Keratinocyte (primary cell): ENCODE measurements at regions not wholly inside any gene's neighbourhood (a gene's known extent, or its start where the extent isn't known, plus 50 kb on each side); places are given as distances from the start of the nearest gene placed in this dataset.

Source experiments
- DNase-seq: peaks from one replicate; pipeline ENCODE4 v3.0.0-alpha.2; 2011; ENCODE audit warnings: low read depth, missing footprints, low spot score
- FAIRE-seq: peaks from 2 replicates; lab custom pipeline; 2011; peaks lifted over from hg19 to GRCh38; lab: Jason Lieb, UNC
- H2AFZ ChIP-seq: 2 replicates; pipeline ENCODE4 v1.6.0; 2012; ENCODE audit warnings: low read length, control low read depth, inconsistent platforms; ENCODE audit not compliant: control insufficient read depth
- H3K27ac ChIP-seq: 2 replicates; pipeline ENCODE4 v1.5.1; 2011; ENCODE audit warnings: low read length; ENCODE audit not compliant: control insufficient read depth, insufficient read depth
- H3K27me3 ChIP-seq: 3 replicates; pipeline ENCODE4 v1.6.0; 2011; ENCODE audit warnings: low read length; ENCODE audit not compliant: control insufficient read depth, insufficient read depth; ENCODE audit errors: extremely low read depth
- H3K36me3 ChIP-seq, 2 experiments: 2 replicates in 1 of 2; 3 replicates in 1 of 2; pipeline ENCODE4 v1.5.1; 2011; ENCODE audit warnings: low read length in 2 of 2, mild to moderate bottlenecking in 1 of 2; ENCODE audit not compliant: control insufficient read depth in 2 of 2, insufficient read depth in 2 of 2; ENCODE audit errors: extremely low read depth in 1 of 2
- H3K4me1 ChIP-seq: 3 replicates; pipeline ENCODE4 v1.5.1; 2011; ENCODE audit warnings: low read length; ENCODE audit not compliant: control insufficient read depth, insufficient read depth; ENCODE audit errors: extremely low read depth
- H3K4me2 ChIP-seq: 3 replicates; pipeline ENCODE4 v1.6.0; 2011; ENCODE audit warnings: low read depth, low read length; ENCODE audit not compliant: control insufficient read depth, insufficient read depth; ENCODE audit errors: extremely low read depth
- H3K4me3 ChIP-seq, 3 experiments: fragments of 200-600 bp in 1 of 3; sonication (generic) in 1 of 3; 2 replicates in 2 of 3; 3 replicates in 1 of 3; pipeline ENCODE4 v1.5.1; 2011 to 2016; ENCODE audit warnings: low read length in 3 of 3, mild to moderate bottlenecking in 3 of 3, control low read depth in 2 of 3, inconsistent platforms in 1 of 3, low read depth in 1 of 3, mixed read lengths in 1 of 3, mixed run types in 1 of 3, moderate library complexity in 1 of 3; ENCODE audit not compliant: control insufficient read depth in 2 of 3, insufficient read depth in 2 of 3; ENCODE audit errors: extremely low read depth in 1 of 3
- H3K79me2 ChIP-seq: 2 replicates; pipeline ENCODE4 v1.6.0; 2012; ENCODE audit warnings: low read length; ENCODE audit not compliant: control insufficient read depth, insufficient read depth
- H3K9ac ChIP-seq: 3 replicates; pipeline ENCODE4 v1.6.0; 2011; ENCODE audit warnings: low read length; ENCODE audit not compliant: control insufficient read depth, insufficient read depth; ENCODE audit errors: extremely low read depth
- H3K9me1 ChIP-seq: 3 replicates; pipeline ENCODE4 v1.6.0; 2011; ENCODE audit warnings: low read length; ENCODE audit not compliant: control insufficient read depth, insufficient read depth; ENCODE audit errors: extremely low read depth
- H3K9me3 ChIP-seq: 2 replicates; pipeline ENCODE4 v1.5.1; 2012; ENCODE audit warnings: low read depth, low read length; ENCODE audit not compliant: control insufficient read depth
- H4K20me1 ChIP-seq: 3 replicates; pipeline ENCODE4 v1.6.0; 2011; ENCODE audit warnings: low read length; ENCODE audit not compliant: control insufficient read depth, insufficient read depth; ENCODE audit errors: extremely low read depth
- EZH2 ChIP-seq: IDR thresholded peaks from one replicate; pipeline ENCODE4 v1.6.1; 2012; ENCODE audit warnings: inconsistent platforms, mild to moderate bottlenecking, low read length, moderate library complexity
- dilution Hi-C: fragments of 300-500 bp; cut with MboI; formaldehyde crosslinking; loops from one replicate; pipeline ENCODE4 v1.7.0; 2020; ENCODE audit warnings: low sequenced_read_pairs; ENCODE audit not compliant: extremely low pct_ligation_motif_present
- TF ChIP-seq, protein P1 (sequence below), 3 experiments: IDR thresholded peaks in 1 of 3; conservative IDR thresholded peaks in 1 of 3; optimal IDR thresholded peaks in 1 of 3; 2 replicates in 2 of 3; 3 replicates in 1 of 3; pipeline versions ENCODE3 to v1.5.1; 2011; ENCODE audit warnings: low read length in 3 of 3, mild to moderate bottlenecking in 3 of 3, moderate library complexity in 2 of 3, control low read depth in 1 of 3, inconsistent platforms in 1 of 3; ENCODE audit not compliant: insufficient read depth in 2 of 3; ENCODE audit errors: extremely low read depth in 1 of 3

- dilution Hi-C loops, result no loop called here
- FAIRE-seq, result no peak
Measured at GRCh38 chr5:3400659-3401058, 195.0 kb upstream of the IRX1 start.

DNA sequence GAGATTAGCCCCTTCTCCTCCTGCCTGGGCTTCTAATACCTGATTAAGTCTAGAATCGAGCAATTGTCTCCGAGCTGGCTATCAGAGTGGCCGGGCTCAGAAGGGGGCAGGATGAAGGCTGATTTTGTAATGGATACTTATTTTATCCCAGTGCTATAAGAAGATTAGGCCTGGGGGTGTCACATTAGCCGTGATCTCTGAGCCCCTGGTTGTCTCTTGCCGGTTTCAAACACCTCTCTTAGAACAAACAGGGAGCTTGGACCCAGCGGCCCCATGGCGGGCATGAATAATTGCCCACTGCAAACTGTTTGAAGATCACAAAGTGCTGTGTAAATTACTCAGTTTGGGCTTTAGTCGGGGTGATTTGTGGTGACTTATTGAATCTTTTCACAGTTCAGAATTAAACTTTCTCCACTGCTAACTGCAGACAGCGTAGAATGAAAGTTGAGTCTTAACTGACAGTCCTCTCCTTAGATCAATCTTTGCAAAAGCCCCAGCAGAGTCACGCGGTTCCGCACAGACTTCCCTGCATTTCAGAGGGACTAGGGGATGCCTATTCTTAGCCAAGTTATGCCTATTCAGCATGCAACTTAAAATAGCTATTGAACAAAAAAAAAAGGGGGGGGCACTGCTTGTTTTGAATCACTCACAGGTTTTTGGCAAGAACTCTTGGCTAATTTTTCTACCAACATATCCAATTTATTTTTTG lies 200.6 kb upstream of the IRX1 start:
- Histone ChIP-seq H3K9me1 (no peaks in the 10 kb centered on the region), H4K20me1 (no peaks in the 10 kb centered on the region), H3K36me3 (no peaks in the 10 kb centered on the region), H3K9me3 (peaks cover 3% of the 10 kb centered on the region), H3K79me2 (no peaks in the 10 kb centered on the region), H3K4me3 (no peak overlapping the region), H2AFZ (no peak overlapping the region), H3K4me1 (no peaks in the 10 kb centered on the region), H3K4me2 (no peak overlapping the region), H3K9ac (no peak overlapping the region), H3K27ac (no peak overlapping the region), H3K27me3 (no peaks in the 10 kb centered on the region)
- dilution Hi-C loops, result no loop called here
- no peak for FAIRE-seq
- no peak for TF ChIP-seq EZH2
- TF ChIP-seq, protein P1, sequence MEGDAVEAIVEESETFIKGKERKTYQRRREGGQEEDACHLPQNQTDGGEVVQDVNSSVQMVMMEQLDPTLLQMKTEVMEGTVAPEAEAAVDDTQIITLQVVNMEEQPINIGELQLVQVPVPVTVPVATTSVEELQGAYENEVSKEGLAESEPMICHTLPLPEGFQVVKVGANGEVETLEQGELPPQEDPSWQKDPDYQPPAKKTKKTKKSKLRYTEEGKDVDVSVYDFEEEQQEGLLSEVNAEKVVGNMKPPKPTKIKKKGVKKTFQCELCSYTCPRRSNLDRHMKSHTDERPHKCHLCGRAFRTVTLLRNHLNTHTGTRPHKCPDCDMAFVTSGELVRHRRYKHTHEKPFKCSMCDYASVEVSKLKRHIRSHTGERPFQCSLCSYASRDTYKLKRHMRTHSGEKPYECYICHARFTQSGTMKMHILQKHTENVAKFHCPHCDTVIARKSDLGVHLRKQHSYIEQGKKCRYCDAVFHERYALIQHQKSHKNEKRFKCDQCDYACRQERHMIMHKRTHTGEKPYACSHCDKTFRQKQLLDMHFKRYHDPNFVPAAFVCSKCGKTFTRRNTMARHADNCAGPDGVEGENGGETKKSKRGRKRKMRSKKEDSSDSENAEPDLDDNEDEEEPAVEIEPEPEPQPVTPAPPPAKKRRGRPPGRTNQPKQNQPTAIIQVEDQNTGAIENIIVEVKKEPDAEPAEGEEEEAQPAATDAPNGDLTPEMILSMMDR (optimal IDR thresholded peaks at IDR 0.05 in 1 of 3, IDR thresholded peaks at IDR 0.05 in 1 of 3, conservative IDR thresholded peaks at IDR 0.05 in 1 of 3; ENCODE audit: extremely low read depth in 1 of 3, insufficient read depth in 2 of 3, low read length in 3 of 3), result no peak
- no peak for DNase-seq

More at GRCh38 chr5:3400659-3401058, 195.0 kb upstream of the IRX1 start:
- no peak overlapping the region for H3K27ac ChIP-seq
- H3K9ac ChIP-seq, result no peak overlapping the region
- no peak overlapping the region for H3K4me3 ChIP-seq
- H4K20me1 ChIP-seq, result no peaks in the 10 kb centered on the region
- H3K9me3 ChIP-seq, result no peaks in the 10 kb centered on the region
- TF ChIP-seq, protein P1 (optimal IDR thresholded peaks at IDR 0.05 in 1 of 3, IDR thresholded peaks at IDR 0.05 in 1 of 3, conservative IDR thresholded peaks at IDR 0.05 in 1 of 3; ENCODE audit: extremely low read depth in 1 of 3, insufficient read depth in 2 of 3, low read length in 3 of 3), result no peak
- no peak for TF ChIP-seq EZH2
- no peak overlapping the region for H2AFZ ChIP-seq
- H3K36me3 ChIP-seq, result no peaks in the 10 kb centered on the region
- H3K4me2 ChIP-seq, result no peak overlapping the region
- no peaks in the 10 kb centered on the region for H3K27me3 ChIP-seq
- H3K79me2 ChIP-seq, result no peaks in the 10 kb centered on the region
- no peak for DNase-seq
- no peaks in the 10 kb centered on the region for H3K9me1 ChIP-seq
- no peaks in the 10 kb centered on the region for H3K4me1 ChIP-seq
